ENCODE measurements at regions not wholly inside any gene's neighbourhood (a gene's known extent, or its start where the extent isn't known, plus 50 kb on each side); places are given as distances from the start of the nearest gene placed in this dataset.

- TF ChIP-seq CTCF (IDR thresholded peaks at IDR 0.05) (no peak), POLR2A (IDR thresholded peaks at IDR 0.05) (no peak)
Observed at GRCh38 chr13:54356849-54357248, 1328.2 kb downstream of the OLFM4 start.
